ENCODE measurements at regions not wholly inside any gene's neighbourhood (a gene's known extent, or its start where the extent isn't known, plus 50 kb on each side); places are given as distances from the start of the nearest gene placed in this dataset.

GRCh38 chr12:89779090-89779489 lies 70.5 kb upstream of the ATP2B1 start:
- Histone ChIP-seq H3K27ac (no peak overlapping the region), H3K36me3 (no peaks in the 10 kb centered on the region), H3K9me3 (ENCODE audit: severe bottlenecking) (peaks cover 2% of the 10 kb centered on the region), H3K4me3 (ENCODE audit: low read depth, low read length) (no peak overlapping the region), H3K27me3 (ENCODE audit: insufficient read depth, low read depth, severe bottlenecking) (no peaks in the 10 kb centered on the region)
- TF ChIP-seq, protein P1, sequence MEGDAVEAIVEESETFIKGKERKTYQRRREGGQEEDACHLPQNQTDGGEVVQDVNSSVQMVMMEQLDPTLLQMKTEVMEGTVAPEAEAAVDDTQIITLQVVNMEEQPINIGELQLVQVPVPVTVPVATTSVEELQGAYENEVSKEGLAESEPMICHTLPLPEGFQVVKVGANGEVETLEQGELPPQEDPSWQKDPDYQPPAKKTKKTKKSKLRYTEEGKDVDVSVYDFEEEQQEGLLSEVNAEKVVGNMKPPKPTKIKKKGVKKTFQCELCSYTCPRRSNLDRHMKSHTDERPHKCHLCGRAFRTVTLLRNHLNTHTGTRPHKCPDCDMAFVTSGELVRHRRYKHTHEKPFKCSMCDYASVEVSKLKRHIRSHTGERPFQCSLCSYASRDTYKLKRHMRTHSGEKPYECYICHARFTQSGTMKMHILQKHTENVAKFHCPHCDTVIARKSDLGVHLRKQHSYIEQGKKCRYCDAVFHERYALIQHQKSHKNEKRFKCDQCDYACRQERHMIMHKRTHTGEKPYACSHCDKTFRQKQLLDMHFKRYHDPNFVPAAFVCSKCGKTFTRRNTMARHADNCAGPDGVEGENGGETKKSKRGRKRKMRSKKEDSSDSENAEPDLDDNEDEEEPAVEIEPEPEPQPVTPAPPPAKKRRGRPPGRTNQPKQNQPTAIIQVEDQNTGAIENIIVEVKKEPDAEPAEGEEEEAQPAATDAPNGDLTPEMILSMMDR (IDR thresholded peaks at IDR 0.05; ENCODE audit: low read depth, low read length), result no peak
- no peak for DNase-seq

DNA sequence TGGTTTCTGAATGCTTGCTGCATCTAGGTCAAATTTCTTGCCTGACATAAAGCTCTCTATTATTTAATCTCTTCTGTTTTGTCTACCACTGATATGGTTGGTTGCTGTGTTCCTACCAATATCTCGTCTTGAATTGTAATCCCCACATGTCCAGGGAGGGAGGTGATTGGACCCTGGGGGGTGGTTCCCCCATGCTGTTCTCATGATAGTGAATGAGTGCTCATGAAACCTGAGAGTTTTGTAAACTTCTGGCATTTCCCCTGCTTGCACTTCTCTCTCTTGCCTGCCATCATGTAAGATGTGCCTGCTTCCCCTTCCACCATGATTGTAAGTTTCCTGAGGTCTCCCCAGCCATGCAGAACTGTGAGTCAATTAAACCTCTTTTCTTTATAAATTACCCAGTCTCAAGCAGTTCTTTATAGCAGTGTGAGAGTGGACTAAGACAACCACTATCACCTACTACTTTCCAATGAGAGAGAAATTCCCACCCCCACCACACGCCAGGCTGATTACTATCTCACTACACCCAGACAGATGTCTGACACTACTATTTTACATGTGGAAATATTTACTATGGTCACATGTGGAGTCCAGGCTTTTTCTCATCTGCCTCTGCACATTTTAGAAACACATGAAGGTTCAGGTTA lies 69.2 kb upstream of the ATP2B1 start:
- Histone ChIP-seq H3K9me3 (ENCODE audit: severe bottlenecking) (peaks cover 8% of the 10 kb centered on the region), H3K36me3 (no peaks in the 10 kb centered on the region), H3K27ac (no peak overlapping the region), H3K4me3 (ENCODE audit: low read depth, low read length) (no peak overlapping the region), H3K27me3 (ENCODE audit: insufficient read depth, low read depth, severe bottlenecking) (no peaks in the 10 kb centered on the region)
- TF ChIP-seq, protein P1 (IDR thresholded peaks at IDR 0.05; ENCODE audit: low read depth, low read length), result no peak
- no peak for DNase-seq

GRCh38 chr12:89775986-89776365 lies 67.3 kb upstream of the ATP2B1 start:
- H3K9me3 ChIP-seq (ENCODE audit: severe bottlenecking), result peaks cover 12% of the 10 kb centered on the region
- DNase-seq, result no peak
- H3K4me3 ChIP-seq (ENCODE audit: low read depth, low read length), result no peak overlapping the region
- TF ChIP-seq, protein P1 (IDR thresholded peaks at IDR 0.05; ENCODE audit: low read depth, low read length), result no peak
- H3K36me3 ChIP-seq, result no peaks in the 10 kb centered on the region
- no peaks in the 10 kb centered on the region for H3K27me3 ChIP-seq (ENCODE audit: insufficient read depth, low read depth, severe bottlenecking)
- H3K27ac ChIP-seq, result no peak overlapping the region

DNA sequence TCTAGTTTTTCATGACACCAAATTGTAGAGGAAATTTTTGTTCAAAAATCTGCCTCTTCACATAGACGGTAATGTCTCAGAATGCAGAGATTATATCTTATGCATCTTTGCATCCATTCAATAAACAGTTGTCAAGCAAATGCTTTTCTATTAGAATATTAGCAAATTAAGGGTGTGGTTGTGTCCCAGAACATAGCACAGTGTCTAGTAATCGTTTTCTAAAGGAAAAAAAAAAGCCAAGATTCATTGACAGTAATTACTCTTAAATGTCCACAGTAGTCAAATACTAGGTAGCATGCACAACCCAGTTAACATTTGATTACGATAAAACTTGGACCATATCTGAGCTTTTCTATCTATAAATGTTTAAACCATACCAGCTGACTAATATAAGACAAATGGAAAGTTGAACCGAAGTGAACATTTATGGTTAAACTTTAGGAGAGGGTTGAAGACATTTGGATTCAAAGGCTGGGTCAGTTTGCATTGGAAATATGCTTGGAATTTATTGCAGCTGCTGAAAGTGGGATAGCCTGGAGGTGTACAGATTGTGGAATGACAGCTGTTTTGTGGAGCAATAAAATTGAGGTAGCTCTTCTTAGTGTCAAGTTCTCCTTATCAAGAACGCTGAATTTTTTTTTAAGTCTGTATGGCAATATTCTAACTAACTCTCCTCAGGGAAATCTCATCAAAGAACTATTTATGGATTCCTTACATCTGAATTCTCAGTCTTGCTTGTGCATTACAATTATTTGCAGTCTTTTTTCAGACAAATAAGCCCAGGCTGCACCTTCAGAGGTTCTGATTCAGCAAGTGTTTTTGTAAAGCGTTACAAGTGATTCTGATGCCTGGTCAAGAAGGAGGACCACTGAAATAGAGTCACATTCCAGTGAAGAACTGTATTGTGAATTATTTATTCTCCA lies 66.7 kb upstream of the ATP2B1 start:
- H3K27ac ChIP-seq, result no peak overlapping the region
- H3K4me3 ChIP-seq (ENCODE audit: low read depth, low read length), result no peak overlapping the region
- no peaks in the 10 kb centered on the region for H3K27me3 ChIP-seq (ENCODE audit: insufficient read depth, low read depth, severe bottlenecking)
- no peak for DNase-seq
- H3K36me3 ChIP-seq, result no peaks in the 10 kb centered on the region
- peaks cover 12% of the 10 kb centered on the region for H3K9me3 ChIP-seq (ENCODE audit: severe bottlenecking)
- TF ChIP-seq, protein P1 (IDR thresholded peaks at IDR 0.05; ENCODE audit: low read depth, low read length), result no peak

DNA sequence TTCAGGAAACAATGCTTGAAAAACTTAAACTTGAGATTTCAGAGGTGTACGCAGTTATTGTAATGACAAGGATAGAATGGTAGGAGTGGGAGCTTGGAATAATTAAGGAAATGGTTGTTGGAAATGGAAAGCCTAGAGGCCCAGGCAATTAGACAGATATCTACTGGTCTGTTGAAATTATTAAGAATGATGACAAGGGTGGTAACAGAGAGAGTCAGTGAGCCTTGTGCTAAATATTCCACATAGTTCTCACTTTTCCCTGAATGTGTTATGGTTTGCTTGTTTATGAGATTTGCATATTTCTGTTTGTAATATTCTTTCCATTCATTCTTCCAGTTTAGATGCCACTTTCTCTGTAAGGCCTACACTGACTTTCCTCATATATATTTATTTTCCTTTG lies 66.0 kb upstream of the ATP2B1 start:
- H3K9me3 ChIP-seq (ENCODE audit: severe bottlenecking), result peaks cover 12% of the 10 kb centered on the region
- DNase-seq, result no peak
- TF ChIP-seq, protein P1 (IDR thresholded peaks at IDR 0.05; ENCODE audit: low read depth, low read length), result no peak
- H3K36me3 ChIP-seq, result no peaks in the 10 kb centered on the region
- H3K27me3 ChIP-seq (ENCODE audit: insufficient read depth, low read depth, severe bottlenecking), result no peaks in the 10 kb centered on the region
- no peak overlapping the region for H3K4me3 ChIP-seq (ENCODE audit: low read depth, low read length)
- no peak overlapping the region for H3K27ac ChIP-seq
